WERI-Rb-1 (cell line): ENCODE measurements at regions not wholly inside any gene's neighbourhood (a gene's known extent, or its start where the extent isn't known, plus 50 kb on each side); places are given as distances from the start of the nearest gene placed in this dataset.

Experiments used
- DNase-seq: peaks from one replicate; pipeline ENCODE4 v3.0.0-alpha.2; 2020
- H3K27ac ChIP-seq: fragments of 250-450 bp; sonication (Bioruptor Pico); 2 replicates; pipeline ENCODE4 v1.5.1; 2020; ENCODE audit warnings: mild to moderate bottlenecking, moderate library complexity
- H3K27me3 ChIP-seq: fragments of 250-450 bp; sonication (Bioruptor Pico); 2 replicates; pipeline ENCODE4 v1.5.1; 2021; ENCODE audit warnings: mild to moderate bottlenecking, low read depth, moderate library complexity; ENCODE audit not compliant: insufficient read depth, severe bottlenecking
- H3K36me3 ChIP-seq: fragments of 250-450 bp; sonication (Bioruptor Pico); 2 replicates; pipeline ENCODE4 v1.5.1; 2020; ENCODE audit warnings: mild to moderate bottlenecking, moderate library complexity
- H3K4me3 ChIP-seq: 2 replicates; pipeline ENCODE4 v1.5.1; 2011; ENCODE audit warnings: low read depth, mild to moderate bottlenecking, control low read depth, low read length
- H3K9me3 ChIP-seq: fragments of 250-450 bp; sonication (Bioruptor Pico); 2 replicates; pipeline ENCODE4 v1.5.1; 2021; ENCODE audit warnings: mild to moderate bottlenecking, moderate library complexity; ENCODE audit not compliant: severe bottlenecking
- TF ChIP-seq, protein P1 (sequence below): IDR thresholded peaks from 2 replicates; pipeline ENCODE4 v1.5.1; 2011; ENCODE audit warnings: low read depth, mild to moderate bottlenecking, control low read depth, inconsistent platforms, low read length

DNA sequence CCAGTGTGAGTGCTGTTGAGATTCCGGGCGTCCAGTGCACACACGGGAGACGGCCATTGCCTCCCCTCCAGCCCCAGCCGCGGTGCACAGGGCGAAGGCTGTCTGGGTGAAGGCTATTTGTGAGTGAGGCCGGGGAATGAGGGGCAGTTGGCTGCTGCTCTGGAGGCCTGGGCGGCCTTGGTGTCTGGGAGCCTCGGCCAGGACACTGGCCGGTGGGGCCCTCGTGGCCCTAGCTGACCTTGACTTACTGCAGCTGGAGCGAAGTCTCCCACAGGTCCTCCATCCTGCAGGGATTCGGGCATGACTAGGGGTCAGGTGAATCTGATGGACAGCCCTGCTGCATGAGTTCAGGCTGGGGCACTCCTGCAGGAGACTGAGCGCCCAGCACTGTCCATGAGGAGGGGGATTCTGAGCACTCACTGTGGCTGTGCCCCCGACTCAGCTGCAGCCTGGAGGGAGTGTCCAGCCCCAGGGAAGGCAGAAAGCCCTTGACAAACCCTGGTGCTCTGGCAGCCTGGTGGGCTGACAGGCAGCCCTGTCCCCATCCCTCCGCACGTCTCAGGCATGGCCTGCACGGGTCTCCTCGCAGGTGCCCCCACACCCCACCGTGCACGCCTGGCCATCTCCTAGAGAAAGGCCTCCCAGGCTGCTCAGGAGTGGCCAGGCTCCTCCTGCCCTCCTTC is 52.7 kb upstream of the FAM20C start:
- Histone ChIP-seq H3K27ac (no peak overlapping the region), H3K27me3 (no peaks in the 10 kb centered on the region), H3K9me3 (peaks cover 2% of the 10 kb centered on the region), H3K36me3 (no peaks in the 10 kb centered on the region), H3K4me3 (no peak overlapping the region)
- DNase-seq: no peak
- TF ChIP-seq, protein P1, sequence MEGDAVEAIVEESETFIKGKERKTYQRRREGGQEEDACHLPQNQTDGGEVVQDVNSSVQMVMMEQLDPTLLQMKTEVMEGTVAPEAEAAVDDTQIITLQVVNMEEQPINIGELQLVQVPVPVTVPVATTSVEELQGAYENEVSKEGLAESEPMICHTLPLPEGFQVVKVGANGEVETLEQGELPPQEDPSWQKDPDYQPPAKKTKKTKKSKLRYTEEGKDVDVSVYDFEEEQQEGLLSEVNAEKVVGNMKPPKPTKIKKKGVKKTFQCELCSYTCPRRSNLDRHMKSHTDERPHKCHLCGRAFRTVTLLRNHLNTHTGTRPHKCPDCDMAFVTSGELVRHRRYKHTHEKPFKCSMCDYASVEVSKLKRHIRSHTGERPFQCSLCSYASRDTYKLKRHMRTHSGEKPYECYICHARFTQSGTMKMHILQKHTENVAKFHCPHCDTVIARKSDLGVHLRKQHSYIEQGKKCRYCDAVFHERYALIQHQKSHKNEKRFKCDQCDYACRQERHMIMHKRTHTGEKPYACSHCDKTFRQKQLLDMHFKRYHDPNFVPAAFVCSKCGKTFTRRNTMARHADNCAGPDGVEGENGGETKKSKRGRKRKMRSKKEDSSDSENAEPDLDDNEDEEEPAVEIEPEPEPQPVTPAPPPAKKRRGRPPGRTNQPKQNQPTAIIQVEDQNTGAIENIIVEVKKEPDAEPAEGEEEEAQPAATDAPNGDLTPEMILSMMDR: no peak

GRCh38 chr7:140996-141395 is 51.4 kb upstream of the FAM20C start:
- no peak for DNase-seq
- H3K4me3 ChIP-seq: no peak overlapping the region
- H3K9me3 ChIP-seq: no peaks in the 10 kb centered on the region
- H3K36me3 ChIP-seq: no peaks in the 10 kb centered on the region
- no peak overlapping the region for H3K27ac ChIP-seq
- no peaks in the 10 kb centered on the region for H3K27me3 ChIP-seq
- TF ChIP-seq, protein P1: no peak

- Histone ChIP-seq H3K27me3 (no peaks in the 10 kb centered on the region), H3K9me3 (no peaks in the 10 kb centered on the region), H3K27ac (no peak overlapping the region), H3K36me3 (peaks cover 7% of the 10 kb centered on the region; the same call in 1 of the 2 replicates), H3K4me3 (no peak overlapping the region)
- DNase-seq: no peak
- TF ChIP-seq, protein P1: no peak
Observed at GRCh38 chr7:142248-142941, 50.0 kb upstream of the FAM20C start.
